Panc1 (cell line): ENCODE measurements at regions not wholly inside any gene's neighbourhood (a gene's known extent, or its start where the extent isn't known, plus 50 kb on each side); places are given as distances from the start of the nearest gene placed in this dataset.
A peak's percentile ranks its signal among the peaks of the same experiment; 100 is the strongest.

Source experiments
- ATAC-seq: fragments of 200-7000 bp; cut with Tn5 transposase; 2 replicates; pipeline ENCODE4 v1.9.1; 2020; ENCODE audit warnings: mild to moderate bottlenecking, moderate library complexity
- BruUV-seq: library from RNA; stranded (reverse); fragments of 400-500 nt; replicated peaks from 2 replicates; lab custom pipeline; 2021; lab: Mats Ljungman, UMichigan
- CTCF ChIA-PET: fragments of 300-600 bp; sonication (Branson Sonifier 250); formaldehyde crosslinking; loops from one replicate; lab custom pipeline; 2022; ENCODE audit warnings: antibody characterized with exemption; lab: Charles Lee
- POLR2A ChIA-PET: fragments of 300-600 bp; sonication (Branson Sonifier 250); formaldehyde crosslinking; loops from one replicate; lab custom pipeline; 2022; ENCODE audit warnings: antibody characterized with exemption; lab: Charles Lee
- DNase-seq: peaks from one replicate; pipeline ENCODE4 v3.0.0-alpha.2; 2010; ENCODE audit warnings: low read depth, low spot score
- H3K27ac ChIP-seq: 2 replicates; pipeline ENCODE4 v1.5.1; 2011; ENCODE audit warnings: mild to moderate bottlenecking, low read length, inconsistent platforms
- H3K27me3 ChIP-seq: fragments of 200-500 bp; sonication (Bioruptor generic); 2 replicates; pipeline ENCODE4 v1.6.0; 2014; ENCODE audit warnings: low read length, inconsistent platforms; ENCODE audit not compliant: control insufficient read depth, insufficient read depth
- H3K36me3 ChIP-seq: fragments of 200-500 bp; sonication (Bioruptor generic); 2 replicates; pipeline ENCODE4 v1.5.1; 2014; ENCODE audit warnings: inconsistent platforms, mild to moderate bottlenecking, low read length, moderate library complexity; ENCODE audit not compliant: control insufficient read depth, insufficient read depth
- H3K4me1 ChIP-seq: 2 replicates; pipeline ENCODE4 v1.5.1; 2011; ENCODE audit warnings: inconsistent platforms, mild to moderate bottlenecking, low read length, moderate library complexity; ENCODE audit not compliant: control insufficient read depth, insufficient read depth
- H3K4me3 ChIP-seq, 2 experiments: 2 replicates each; pipeline ENCODE4 v1.5.1; 2011 to 2012; ENCODE audit warnings: low read depth in 2 of 2, low read length in 2 of 2, mild to moderate bottlenecking in 2 of 2, inconsistent platforms in 1 of 2, moderate library complexity in 1 of 2
- H3K9me3 ChIP-seq: fragments of 200-500 bp; sonication (Bioruptor generic); 2 replicates; pipeline ENCODE4 v1.5.1; 2014; ENCODE audit warnings: low read depth, mild to moderate bottlenecking, inconsistent platforms, low read length, moderate library complexity; ENCODE audit not compliant: control insufficient read depth, insufficient read depth
- CTCF ChIP-seq: fragments of 450-650 bp; IDR thresholded peaks from 2 replicates; pipeline ENCODE4 v1.5.1; 2017; ENCODE audit warnings: mild to moderate bottlenecking
- POLR2AphosphoS5 ChIP-seq: IDR thresholded peaks from 2 replicates; pipeline ENCODE4 v1.6.1; 2012; ENCODE audit warnings: mild to moderate bottlenecking, low read depth, low read length, moderate library complexity
- SIN3A ChIP-seq: IDR thresholded peaks from 2 replicates; pipeline ENCODE4 v1.6.1; 2012; ENCODE audit warnings: low read depth, mild to moderate bottlenecking, low read length, moderate library complexity, borderline replicate concordance; ENCODE audit not compliant: insufficient read depth
- TCF7L2 ChIP-seq: IDR thresholded peaks from 2 replicates; pipeline ENCODE4 v1.6.1; 2011; ENCODE audit warnings: mild to moderate bottlenecking, low read depth, low read length, inconsistent platforms
- in situ Hi-C: cut with HindIII; loops from 2 replicates; pipeline ENCODE4 v1.10.0; 2016; ENCODE audit warnings: low sequenced_read_pairs, low pct_unique_long_range_greater_than_20kb
- intact Hi-C: fragments of 100-400 bp; cut with micrococcal nuclease; formaldehyde crosslinking; loops from one replicate; pipeline ENCODE4 v1.10.0; 2022; ENCODE audit not compliant: unreplicated experiment
- TF ChIP-seq, protein P1 (sequence below), 2 experiments: IDR thresholded peaks; 2 replicates each; pipeline ENCODE4 v1.6.1; 2011 to 2012; ENCODE audit warnings: low read depth in 2 of 2, control low read depth in 1 of 2, low read length in 1 of 2, mild to moderate bottlenecking in 1 of 2, moderate library complexity in 1 of 2; ENCODE audit not compliant: insufficient read depth in 1 of 2

DNA sequence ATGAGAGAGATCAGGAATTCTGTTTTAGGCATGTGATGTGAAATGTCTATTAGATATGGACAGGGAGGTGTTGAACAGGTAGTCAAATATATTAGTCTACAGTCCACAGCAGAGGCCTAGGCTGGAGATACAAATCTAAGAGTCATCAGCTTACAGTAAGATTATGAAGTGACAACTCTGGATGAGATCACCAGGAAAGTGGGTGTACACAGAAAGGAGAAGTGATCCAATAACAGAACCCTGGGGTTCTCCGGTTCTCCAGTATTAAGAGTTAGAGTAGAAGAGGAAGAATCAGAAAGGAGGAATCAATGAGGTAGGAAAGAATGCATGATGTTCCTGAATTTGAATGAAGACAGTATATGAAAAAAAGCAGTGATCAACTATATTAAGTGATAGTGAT lies 362.3 kb downstream of the FIGN start:
- H3K9me3 ChIP-seq = no peaks in the 10 kb centered on the region
- intact Hi-C loops (no loop called here), in situ Hi-C loops (no loop called here)
- H3K4me3 ChIP-seq = no peak overlapping the region
- no peak for DNase-seq
- ChIA-PET POLR2A (no interaction called here), CTCF (no interaction called here)
- no peaks in the 10 kb centered on the region for H3K27me3 ChIP-seq
- H3K4me1 ChIP-seq = no peaks in the 10 kb centered on the region; the same call in 1 of the 2 replicates
- no peak for ATAC-seq
- H3K27ac ChIP-seq = peak overlapping the region; percentile 37; the same call in 1 of the 2 replicates
- TF ChIP-seq SIN3A = no peak
- no peak for TF ChIP-seq CTCF
- TF ChIP-seq, protein P1, sequence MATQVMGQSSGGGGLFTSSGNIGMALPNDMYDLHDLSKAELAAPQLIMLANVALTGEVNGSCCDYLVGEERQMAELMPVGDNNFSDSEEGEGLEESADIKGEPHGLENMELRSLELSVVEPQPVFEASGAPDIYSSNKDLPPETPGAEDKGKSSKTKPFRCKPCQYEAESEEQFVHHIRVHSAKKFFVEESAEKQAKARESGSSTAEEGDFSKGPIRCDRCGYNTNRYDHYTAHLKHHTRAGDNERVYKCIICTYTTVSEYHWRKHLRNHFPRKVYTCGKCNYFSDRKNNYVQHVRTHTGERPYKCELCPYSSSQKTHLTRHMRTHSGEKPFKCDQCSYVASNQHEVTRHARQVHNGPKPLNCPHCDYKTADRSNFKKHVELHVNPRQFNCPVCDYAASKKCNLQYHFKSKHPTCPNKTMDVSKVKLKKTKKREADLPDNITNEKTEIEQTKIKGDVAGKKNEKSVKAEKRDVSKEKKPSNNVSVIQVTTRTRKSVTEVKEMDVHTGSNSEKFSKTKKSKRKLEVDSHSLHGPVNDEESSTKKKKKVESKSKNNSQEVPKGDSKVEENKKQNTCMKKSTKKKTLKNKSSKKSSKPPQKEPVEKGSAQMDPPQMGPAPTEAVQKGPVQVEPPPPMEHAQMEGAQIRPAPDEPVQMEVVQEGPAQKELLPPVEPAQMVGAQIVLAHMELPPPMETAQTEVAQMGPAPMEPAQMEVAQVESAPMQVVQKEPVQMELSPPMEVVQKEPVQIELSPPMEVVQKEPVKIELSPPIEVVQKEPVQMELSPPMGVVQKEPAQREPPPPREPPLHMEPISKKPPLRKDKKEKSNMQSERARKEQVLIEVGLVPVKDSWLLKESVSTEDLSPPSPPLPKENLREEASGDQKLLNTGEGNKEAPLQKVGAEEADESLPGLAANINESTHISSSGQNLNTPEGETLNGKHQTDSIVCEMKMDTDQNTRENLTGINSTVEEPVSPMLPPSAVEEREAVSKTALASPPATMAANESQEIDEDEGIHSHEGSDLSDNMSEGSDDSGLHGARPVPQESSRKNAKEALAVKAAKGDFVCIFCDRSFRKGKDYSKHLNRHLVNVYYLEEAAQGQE (IDR thresholded peaks at IDR 0.05; ENCODE audit: insufficient read depth in 1 of 2, low read depth in 2 of 2, low read length in 1 of 2) = no peak
- no peak for TF ChIP-seq POLR2AphosphoS5
- no peak for TF ChIP-seq TCF7L2
- no TSS peak for BruUV-seq
- no peaks in the 10 kb centered on the region for H3K36me3 ChIP-seq

DNA sequence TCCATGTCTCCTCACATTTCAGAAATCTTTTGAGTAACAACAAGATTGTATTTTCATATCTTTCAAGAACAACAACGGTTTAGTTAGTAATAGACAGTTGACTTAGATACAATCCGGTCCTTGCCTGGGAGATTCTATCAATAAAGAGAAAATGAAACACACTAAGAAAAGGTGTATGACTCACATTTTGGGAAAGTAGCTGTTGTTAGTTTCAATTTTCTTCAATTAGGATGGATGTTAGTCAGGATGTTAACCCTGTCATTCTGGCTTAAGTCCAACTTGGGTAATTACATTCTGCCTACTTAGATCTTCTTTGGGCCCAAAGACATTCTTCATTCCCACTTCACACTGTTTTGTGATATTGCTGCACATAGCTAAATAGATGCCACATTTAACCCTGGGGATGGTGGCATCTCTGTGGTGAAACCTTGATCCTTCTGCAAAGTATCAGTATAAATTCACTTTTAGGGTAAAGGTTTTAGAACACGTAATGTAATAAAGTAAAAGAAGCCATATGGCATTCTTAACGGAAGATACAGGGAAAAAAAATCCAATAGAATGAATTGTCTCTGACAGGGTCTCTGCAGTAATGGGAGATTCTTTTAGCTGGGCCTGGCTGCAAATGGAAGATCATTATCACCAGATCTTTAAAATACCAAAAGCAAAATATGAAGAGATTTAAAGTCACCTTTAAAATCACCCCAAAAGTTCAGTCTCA lies 365.5 kb downstream of the FIGN start:
- BruUV-seq = no TSS peak
- intact Hi-C loops (no loop called here), in situ Hi-C loops (no loop called here)
- DNase-seq = no peak
- TF ChIP-seq TCF7L2 = no peak
- no peak for TF ChIP-seq POLR2AphosphoS5
- TF ChIP-seq SIN3A = no peak
- TF ChIP-seq CTCF = no peak
- TF ChIP-seq, protein P1 (IDR thresholded peaks at IDR 0.05; ENCODE audit: insufficient read depth in 1 of 2, low read depth in 2 of 2, low read length in 1 of 2) = no peak
- no peaks in the 10 kb centered on the region; the same call in 1 of the 2 replicates for H3K4me1 ChIP-seq
- H3K27me3 ChIP-seq = no peaks in the 10 kb centered on the region
- ATAC-seq = no peak
- ChIA-PET CTCF (interaction anchor here (0.5 to 0.6 kb wide), 2 partner anchors 15 to 103 kb away, joined by 3 read pairs; no protein-coding TSS in a partner anchor), POLR2A (interaction anchor here (0.6 kb wide), 1 partner anchor 19 kb away, joined by 9 read pairs; no protein-coding TSS in a partner anchor)
- no peak overlapping the region for H3K4me3 ChIP-seq
- no peaks in the 10 kb centered on the region for H3K36me3 ChIP-seq
- no peaks in the 10 kb centered on the region for H3K9me3 ChIP-seq
- H3K27ac ChIP-seq = peak overlapping the region; percentile 26; the same call in 1 of the 2 replicates
